HG02642 (cell line): ENCODE measurements at regions not wholly inside any gene's neighbourhood (a gene's known extent, or its start where the extent isn't known, plus 50 kb on each side); places are given as distances from the start of the nearest gene placed in this dataset.

ENCODE experiments used
- ATAC-seq: cut with Tn5 transposase; IDR thresholded peaks from one replicate; pipeline ENCODE4 v1.9.1; 2021; ENCODE audit warnings: mild to moderate bottlenecking; ENCODE audit not compliant: unreplicated experiment, poor library complexity

- ATAC-seq: no peak
Observed at GRCh38 chr14:53695692-53696214, 260.9 kb downstream of the BMP4 start.

- ATAC-seq: no peak
Observed at GRCh38 chr14:53692885-53693284, 263.7 kb downstream of the BMP4 start.

- no peak for ATAC-seq
Observed at GRCh38 chr14:53692451-53692850, 264.2 kb downstream of the BMP4 start.

- ATAC-seq: no peak
Observed at GRCh38 chr14:53683229-53683628, 273.4 kb downstream of the BMP4 start.

GRCh38 chr14:53672526-53672925 lies 284.1 kb downstream of the BMP4 start:
- ATAC-seq: no peak

- ATAC-seq: no peak
Observed at GRCh38 chr14:53670701-53671100, 285.9 kb downstream of the BMP4 start.

- ATAC-seq: no peak
Observed at GRCh38 chr14:53668897-53669296, 287.7 kb downstream of the BMP4 start.

GRCh38 chr14:53663709-53664108 lies 292.9 kb downstream of the BMP4 start:
- ATAC-seq: no peak

GRCh38 chr14:53655080-53655785 lies 301.4 kb downstream of the BMP4 start:
- ATAC-seq: no peak

GRCh38 chr14:53652068-53652467 lies 304.6 kb downstream of the BMP4 start:
- no peak for ATAC-seq

GRCh38 chr14:53651096-53651740 lies 305.4 kb downstream of the BMP4 start:
- no peak for ATAC-seq

GRCh38 chr14:53646925-53647324 lies 309.7 kb downstream of the BMP4 start:
- no peak for ATAC-seq

- no peak for ATAC-seq
Observed at GRCh38 chr14:53640695-53641094, 315.9 kb downstream of the BMP4 start.

- no peak for ATAC-seq
Observed at GRCh38 chr14:53638966-53639365, 317.7 kb downstream of the BMP4 start.

- no peak for ATAC-seq
Observed at GRCh38 chr14:53634793-53635192, 321.8 kb downstream of the BMP4 start.

GRCh38 chr14:53630336-53630735 lies 326.3 kb downstream of the BMP4 start:
- no peak for ATAC-seq

- ATAC-seq: no peak
Observed at GRCh38 chr14:53628732-53629430, 327.7 kb downstream of the BMP4 start.

GRCh38 chr14:53628261-53628660 lies 328.4 kb downstream of the BMP4 start:
- no peak for ATAC-seq

- ATAC-seq: no peak
Observed at GRCh38 chr14:53626761-53627160, 329.9 kb downstream of the BMP4 start.

GRCh38 chr14:53622447-53622846 lies 334.2 kb downstream of the BMP4 start:
- no peak for ATAC-seq

GRCh38 chr14:53621921-53622320 lies 334.7 kb downstream of the BMP4 start:
- ATAC-seq: no peak
